Rectal smooth muscle tissue (tissue), 1 donor: ENCODE measurements at regions not wholly inside any gene's neighbourhood (a gene's known extent, or its start where the extent isn't known, plus 50 kb on each side); places are given as distances from the start of the nearest gene placed in this dataset.
A peak's percentile ranks its signal among the peaks of the same experiment; 100 is the strongest.

ENCODE experiments used
- H3K27ac ChIP-seq: one replicate; pipeline ENCODE4 v1.7.0; 2013; ENCODE audit warnings: low read depth, low read length, inconsistent platforms
- H3K27me3 ChIP-seq: one replicate; pipeline ENCODE4 v1.7.0; 2013; ENCODE audit warnings: low read length; ENCODE audit not compliant: control insufficient read depth, insufficient read depth
- H3K36me3 ChIP-seq: one replicate; pipeline ENCODE4 v1.7.0; 2013; ENCODE audit warnings: low read length; ENCODE audit not compliant: control insufficient read depth, insufficient read depth
- H3K4me1 ChIP-seq: one replicate; pipeline ENCODE4 v1.7.0; 2013; ENCODE audit warnings: low read length; ENCODE audit not compliant: control insufficient read depth, insufficient read depth
- H3K4me3 ChIP-seq: one replicate; pipeline ENCODE4 v1.7.0; 2013; ENCODE audit warnings: low read length
- H3K9ac ChIP-seq: one replicate; pipeline ENCODE4 v1.7.0; 2013; ENCODE audit warnings: low read length

- H3K27ac ChIP-seq = no peak overlapping the region
- no peaks in the 10 kb centered on the region for H3K4me1 ChIP-seq
- no peak overlapping the region for H3K9ac ChIP-seq
- H3K27me3 ChIP-seq = no peaks in the 10 kb centered on the region
- no peaks in the 10 kb centered on the region for H3K36me3 ChIP-seq
- no peak overlapping the region for H3K4me3 ChIP-seq
Measured at GRCh38 chr2:12884713-12885282, 168.1 kb downstream of the TRIB2 start.

GRCh38 chr2:12890066-12890465 lies 173.3 kb downstream of the TRIB2 start:
- no peak overlapping the region for H3K27ac ChIP-seq
- H3K36me3 ChIP-seq = no peaks in the 10 kb centered on the region
- no peaks in the 10 kb centered on the region for H3K27me3 ChIP-seq
- H3K4me1 ChIP-seq = no peaks in the 10 kb centered on the region
- H3K4me3 ChIP-seq = no peak overlapping the region
- H3K9ac ChIP-seq = no peak overlapping the region

- Histone ChIP-seq H3K9ac (no peak overlapping the region), H3K27me3 (no peaks in the 10 kb centered on the region), H3K27ac (no peak overlapping the region), H3K4me1 (no peaks in the 10 kb centered on the region), H3K36me3 (no peaks in the 10 kb centered on the region), H3K4me3 (no peak overlapping the region)
Measured at GRCh38 chr2:12890481-12890991, 173.8 kb downstream of the TRIB2 start.

- H3K4me1 ChIP-seq = no peaks in the 10 kb centered on the region
- H3K27me3 ChIP-seq = no peaks in the 10 kb centered on the region
- H3K4me3 ChIP-seq = no peak overlapping the region
- H3K36me3 ChIP-seq = no peaks in the 10 kb centered on the region
- no peak overlapping the region for H3K27ac ChIP-seq
- no peak overlapping the region for H3K9ac ChIP-seq
Measured at GRCh38 chr2:12895017-12895416, 178.3 kb downstream of the TRIB2 start.

GRCh38 chr2:12896318-12896982 lies 179.7 kb downstream of the TRIB2 start:
- no peak overlapping the region for H3K9ac ChIP-seq
- no peak overlapping the region for H3K27ac ChIP-seq
- no peaks in the 10 kb centered on the region for H3K36me3 ChIP-seq

GRCh38 chr2:12897181-12897580 lies 180.4 kb downstream of the TRIB2 start:
- Histone ChIP-seq H3K4me1 (no peaks in the 10 kb centered on the region), H3K27ac (no peak overlapping the region), H3K36me3 (no peaks in the 10 kb centered on the region), H3K9ac (no peak overlapping the region), H3K27me3 (no peaks in the 10 kb centered on the region), H3K4me3 (no peak overlapping the region)

More at GRCh38 chr2:12896318-12896982, 179.7 kb downstream of the TRIB2 start:
- H3K4me3 ChIP-seq = no peak overlapping the region
- no peaks in the 10 kb centered on the region for H3K27me3 ChIP-seq
- no peaks in the 10 kb centered on the region for H3K4me1 ChIP-seq

- H3K27me3 ChIP-seq = no peaks in the 10 kb centered on the region
- H3K9ac ChIP-seq = no peak overlapping the region
- no peak overlapping the region for H3K4me3 ChIP-seq
- H3K27ac ChIP-seq = no peak overlapping the region
- H3K4me1 ChIP-seq = no peaks in the 10 kb centered on the region
- no peaks in the 10 kb centered on the region for H3K36me3 ChIP-seq
Measured at GRCh38 chr2:12903272-12903671, 186.5 kb downstream of the TRIB2 start.

- Histone ChIP-seq H3K4me1 (no peaks in the 10 kb centered on the region), H3K27ac (no peak overlapping the region), H3K36me3 (no peaks in the 10 kb centered on the region), H3K9ac (no peak overlapping the region), H3K4me3 (no peak overlapping the region), H3K27me3 (no peaks in the 10 kb centered on the region)
Measured at GRCh38 chr2:12910431-12910830, 193.7 kb downstream of the TRIB2 start.

- H3K9ac ChIP-seq = no peak overlapping the region
Measured at GRCh38 chr2:12915787-12916186, 199.1 kb downstream of the TRIB2 start.

GRCh38 chr2:12918138-12918834 lies 201.6 kb downstream of the TRIB2 start:
- Histone ChIP-seq H3K4me1 (peaks cover 17% of the 10 kb centered on the region), H3K4me3 (no peak overlapping the region), H3K27ac (peak overlapping the region; percentile 38), H3K27me3 (no peaks in the 10 kb centered on the region), H3K9ac (no peak overlapping the region), H3K36me3 (no peaks in the 10 kb centered on the region)

More at GRCh38 chr2:12915787-12916186, 199.1 kb downstream of the TRIB2 start:
- no peak overlapping the region for H3K4me3 ChIP-seq
- H3K27me3 ChIP-seq = no peaks in the 10 kb centered on the region
- H3K36me3 ChIP-seq = no peaks in the 10 kb centered on the region
- H3K27ac ChIP-seq = no peak overlapping the region
- H3K4me1 ChIP-seq = peaks cover 17% of the 10 kb centered on the region

GRCh38 chr2:12918835-12919445 lies 202.2 kb downstream of the TRIB2 start:
- no peaks in the 10 kb centered on the region for H3K27me3 ChIP-seq
- H3K4me3 ChIP-seq = no peak overlapping the region
- no peak overlapping the region for H3K9ac ChIP-seq
- H3K36me3 ChIP-seq = no peaks in the 10 kb centered on the region
- peaks cover 17% of the 10 kb centered on the region for H3K4me1 ChIP-seq
- peak overlapping the region; percentile 38 for H3K27ac ChIP-seq

- Histone ChIP-seq H3K27me3 (no peaks in the 10 kb centered on the region), H3K9ac (no peak overlapping the region), H3K4me3 (no peak overlapping the region), H3K27ac (no peak overlapping the region), H3K36me3 (no peaks in the 10 kb centered on the region), H3K4me1 (peaks cover 17% of the 10 kb centered on the region)
Measured at GRCh38 chr2:12921321-12921720, 204.6 kb downstream of the TRIB2 start.
